HEK293 (cell line): ENCODE measurements at regions not wholly inside any gene's neighbourhood (a gene's known extent, or its start where the extent isn't known, plus 50 kb on each side); places are given as distances from the start of the nearest gene placed in this dataset.

Experiments
- CTCF ChIA-PET: fragments of 350-600 bp; formaldehyde crosslinking; extraction: SDS; loops from one replicate; lab custom pipeline; 2021; ENCODE audit warnings: antibody characterized with exemption; lab: Yijun Ruan, JAX
- POLR2A ChIA-PET: fragments of 300-600 bp; formaldehyde crosslinking; extraction: SDS; loops from one replicate; lab custom pipeline; 2020; ENCODE audit warnings: antibody characterized with exemption, inconsistent platforms; lab: Yijun Ruan, JAX
- H3K27ac ChIP-seq: fragments of 200-500 bp; sonication (Bioruptor generic); 2 replicates; pipeline ENCODE4 v1.5.1; 2014; ENCODE audit warnings: low read depth, low read length, control low read depth, inconsistent platforms; ENCODE audit errors: extremely low read depth
- H3K36me3 ChIP-seq, 2 experiments: fragments of 200-500 bp in 1 of 2; sonication (Bioruptor generic) in 1 of 2; 1 replicate in 1 of 2; 2 replicates in 1 of 2; pipeline ENCODE4 v1.5.1; 2014 to 2017; ENCODE audit warnings: inconsistent platforms in 2 of 2, low read length in 2 of 2; ENCODE audit not compliant: control insufficient read depth in 2 of 2, insufficient read depth in 1 of 2
- H3K4me1 ChIP-seq: fragments of 200-500 bp; sonication (Bioruptor generic); 2 replicates; pipeline ENCODE4 v1.5.1; 2014; ENCODE audit warnings: mild to moderate bottlenecking, low read length, inconsistent platforms; ENCODE audit not compliant: control insufficient read depth, insufficient read depth
- H3K4me3 ChIP-seq: 2 replicates; pipeline ENCODE4 v1.5.1; 2011; ENCODE audit warnings: low read depth, mild to moderate bottlenecking, control low read depth, low read length, moderate library complexity
- H3K9me3 ChIP-seq: fragments of 200-500 bp; sonication (Bioruptor generic); 2 replicates; pipeline ENCODE4 v1.5.1; 2014; ENCODE audit warnings: low read depth, low read length, inconsistent platforms; ENCODE audit not compliant: control insufficient read depth, insufficient read depth
- BCL11B ChIP-seq: fragments of 450-650 bp; formaldehyde crosslinking; IDR thresholded peaks from 2 replicates; pipeline ENCODE4 v1.5.1; 2016; ENCODE audit warnings: low read depth, missing biosample characterization, missing genetic modification characterization
- HOXA7 ChIP-seq: sonication (generic); formaldehyde crosslinking; IDR thresholded peaks from 2 replicates; pipeline ENCODE4 v1.8.1; 2022; ENCODE audit warnings: missing genetic modification reagents, borderline replicate concordance
- KLF9 ChIP-seq: fragments of 450-650 bp; formaldehyde crosslinking; IDR thresholded peaks from 2 replicates; pipeline ENCODE4 v1.5.1; 2016; ENCODE audit warnings: missing biosample characterization, missing genetic modification characterization, low read depth
- REST ChIP-seq: fragments of 450-650 bp; formaldehyde crosslinking; IDR thresholded peaks from 2 replicates; pipeline ENCODE4 v1.5.1; 2016; ENCODE audit warnings: missing biosample characterization, missing genetic modification characterization
- SALL2 ChIP-seq: fragments of 450-650 bp; formaldehyde crosslinking; IDR thresholded peaks from 2 replicates; pipeline ENCODE4 v1.5.0; 2017; ENCODE audit warnings: missing biosample characterization, mild to moderate bottlenecking, missing genetic modification characterization, borderline replicate concordance
- YY1 ChIP-seq: fragments of 450-650 bp; formaldehyde crosslinking; IDR thresholded peaks from 2 replicates; pipeline ENCODE4 v1.5.1; 2018; ENCODE audit warnings: missing biosample characterization, missing genetic modification characterization
- ZBTB48 ChIP-seq: fragments of 450-650 bp; formaldehyde crosslinking; IDR thresholded peaks from 2 replicates; pipeline ENCODE4 v1.5.1; 2016; ENCODE audit warnings: missing biosample characterization, missing genetic modification characterization
- ZBTB7A ChIP-seq: fragments of 450-650 bp; formaldehyde crosslinking; IDR thresholded peaks from 2 replicates; pipeline ENCODE4 v1.5.1; 2016; ENCODE audit warnings: low read depth, missing biosample characterization, missing genetic modification characterization
- ZBTB8A ChIP-seq: fragments of 450-650 bp; formaldehyde crosslinking; IDR thresholded peaks from 2 replicates; pipeline ENCODE4 v1.5.1; 2016; ENCODE audit warnings: missing biosample characterization, missing genetic modification characterization
- ZFHX2 ChIP-seq: fragments of 450-650 bp; formaldehyde crosslinking; conservative IDR thresholded peaks from 2 replicates; pipeline ENCODE4 v1.5.1; 2016; ENCODE audit warnings: missing biosample characterization, missing genetic modification characterization
- ZNF184 ChIP-seq: fragments of 450-650 bp; IDR thresholded peaks from 2 replicates; pipeline ENCODE4 v1.5.1; 2018; ENCODE audit warnings: missing biosample characterization, mild to moderate bottlenecking, missing genetic modification characterization
- ZNF335 ChIP-seq: fragments of 450-650 bp; formaldehyde crosslinking; conservative IDR thresholded peaks from 2 replicates; pipeline ENCODE4 v1.5.1; 2016; ENCODE audit warnings: missing biosample characterization, missing genetic modification characterization
- ZNF362 ChIP-seq: fragments of 450-650 bp; formaldehyde crosslinking; IDR thresholded peaks from 2 replicates; pipeline ENCODE4 v1.5.1; 2016; ENCODE audit warnings: missing biosample characterization, missing genetic modification characterization
- ZNF433 ChIP-seq: fragments of 450-650 bp; formaldehyde crosslinking; IDR thresholded peaks from 2 replicates; pipeline ENCODE4 v1.5.1; 2016; ENCODE audit warnings: missing biosample characterization, missing genetic modification characterization, low read depth
- ZNF510 ChIP-seq: fragments of 450-650 bp; formaldehyde crosslinking; IDR thresholded peaks from 2 replicates; pipeline ENCODE4 v1.5.1; 2018; ENCODE audit warnings: mild to moderate bottlenecking, missing genetic modification characterization, missing biosample characterization; ENCODE audit not compliant: insufficient replicate concordance
- ZNF692 ChIP-seq: fragments of 450-650 bp; formaldehyde crosslinking; IDR thresholded peaks from 2 replicates; pipeline ENCODE4 v1.5.1; 2016; ENCODE audit warnings: missing biosample characterization, missing genetic modification characterization
- ZNF704 ChIP-seq: fragments of 450-650 bp; formaldehyde crosslinking; IDR thresholded peaks from 2 replicates; pipeline ENCODE4 v1.5.1; 2016; ENCODE audit warnings: missing biosample characterization, missing genetic modification characterization
- ZNF830 ChIP-seq: fragments of 450-650 bp; IDR thresholded peaks from 2 replicates; pipeline ENCODE4 v1.5.0; 2018; ENCODE audit warnings: missing biosample characterization, missing genetic modification characterization, low read depth, mild to moderate bottlenecking, moderate library complexity

GRCh38 chr5:63053019-63053638 is 474.5 kb downstream of the LRRC70 start (continued):
- TF ChIP-seq SALL2 (tag by site-specific recombination) (no peak), ZNF692 (tag by site-specific recombination) (no peak), ZBTB48 (tag by site-specific recombination) (no peak), ZFHX2 (tag by site-specific recombination) (no peak), ZNF510 (no peak), KLF9 (tag by site-specific recombination) (no peak), ZBTB8A (tag by site-specific recombination) (no peak)

- ChIA-PET POLR2A (no interaction called here), CTCF (no interaction called here)
- no peak overlapping the region for H3K27ac ChIP-seq
- no peak for TF ChIP-seq ZFHX2 (tag by site-specific recombination)
- no peak for TF ChIP-seq ZNF433 (tag by site-specific recombination)
- no peak for TF ChIP-seq ZNF362 (tag by site-specific recombination)
- no peak for TF ChIP-seq YY1
- no peak for TF ChIP-seq ZNF184 (tag by site-specific recombination)
- TF ChIP-seq ZNF830 = no peak
- TF ChIP-seq ZBTB7A (tag by site-specific recombination) = no peak
- no peaks in the 10 kb centered on the region for H3K9me3 ChIP-seq
- H3K36me3 ChIP-seq = no peaks in the 10 kb centered on the region
- no peak overlapping the region for H3K4me3 ChIP-seq
- no peaks in the 10 kb centered on the region for H3K4me1 ChIP-seq
These were observed 472.3 kb downstream of the LRRC70 start for GRCh38 chr5:63050916-63051315.

GRCh38 chr5:63049935-63050334 is 471.3 kb downstream of the LRRC70 start:
- ChIA-PET CTCF (no interaction called here), POLR2A (no interaction called here)
- Histone ChIP-seq H3K4me1 (no peaks in the 10 kb centered on the region), H3K36me3 (no peaks in the 10 kb centered on the region), H3K27ac (no peak overlapping the region), H3K9me3 (no peaks in the 10 kb centered on the region), H3K4me3 (no peak overlapping the region)
- no peak for TF ChIP-seq BCL11B (tag by site-specific recombination)
- TF ChIP-seq HOXA7 (CRISPR knock-in tag) = no peak
- no peak for TF ChIP-seq REST (tag by site-specific recombination)
- TF ChIP-seq ZNF704 (tag by site-specific recombination) = no peak
- no peak for TF ChIP-seq ZNF335 (tag by site-specific recombination)
